ENCODE measurements at regions not wholly inside any gene's neighbourhood (a gene's known extent, or its start where the extent isn't known, plus 50 kb on each side); places are given as distances from the start of the nearest gene placed in this dataset.
A peak's percentile ranks its signal among the peaks of the same experiment; 100 is the strongest.

GRCh38 chr1:199018471-199019135 is 379.8 kb downstream of the PTPRC start:
- TF ChIP-seq CTCF (IDR thresholded peaks at IDR 0.05; ENCODE audit: insufficient read depth, low read depth, low read length) (no peak), EZH2 (IDR thresholded peaks at IDR 0.05; ENCODE audit: insufficient read depth, low read length) (no peak)
- H3K27me3 Mint-ChIP-seq (ENCODE audit: low read depth, unreplicated experiment): no peaks in the 10 kb centered on the region
- no peaks in the 10 kb centered on the region for H3K9me3 Mint-ChIP-seq (ENCODE audit: unreplicated experiment)
- FAIRE-seq (no peak), DNase-seq (ENCODE audit: low read depth) (no peak)
- Histone ChIP-seq H4K20me1 (ENCODE audit: insufficient read depth, low read length) (no peaks in the 10 kb centered on the region), H3K9ac (ENCODE audit: low read length) (no peak overlapping the region), H3K9me3 (ENCODE audit: insufficient read depth, low read depth, low read length) (no peaks in the 10 kb centered on the region), H3K36me3 (ENCODE audit: insufficient read depth, low read length) (no peaks in the 10 kb centered on the region), H3K4me3 (ENCODE audit: insufficient read depth, low read depth, low read length) (no peak overlapping the region), H3K27ac (ENCODE audit: low read depth, low read length) (no peak overlapping the region), H3K27me3 (ENCODE audit: insufficient read depth, low read length) (no peaks in the 10 kb centered on the region), H2AFZ (ENCODE audit: low read depth, low read length) (no peak overlapping the region), H3K79me2 (ENCODE audit: insufficient read depth, low read length) (no peaks in the 10 kb centered on the region), H3K4me2 (ENCODE audit: low read length) (no peak overlapping the region), H3K4me1 (ENCODE audit: insufficient read depth, low read length) (no peaks in the 10 kb centered on the region)
- H3K36me3 Mint-ChIP-seq (ENCODE audit: low read depth, unreplicated experiment): no peaks in the 10 kb centered on the region
- no peak overlapping the region for H3K4me3 Mint-ChIP-seq (ENCODE audit: unreplicated experiment)
- no peaks in the 10 kb centered on the region for H3K4me1 Mint-ChIP-seq (ENCODE audit: low read depth, unreplicated experiment)
- H3K27ac Mint-ChIP-seq (ENCODE audit: unreplicated experiment): no peak overlapping the region

DNA sequence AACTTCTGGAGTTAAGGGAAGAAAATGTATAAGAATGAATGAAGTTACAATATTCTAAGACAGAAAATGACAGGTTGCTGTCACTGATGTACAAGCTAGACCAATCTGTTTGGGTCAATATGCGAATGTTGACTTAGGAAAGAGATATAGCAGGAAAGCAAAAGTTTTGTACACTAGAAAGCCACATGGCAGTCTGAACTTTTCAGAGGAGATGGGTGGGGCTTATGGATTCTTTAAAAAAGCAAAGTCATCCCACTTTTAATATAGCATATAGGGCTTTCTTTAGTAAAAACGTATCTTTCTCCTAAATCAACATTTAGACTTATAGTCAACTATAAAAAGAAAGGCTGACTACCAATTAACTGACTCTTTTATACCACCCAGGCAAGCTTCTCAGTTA is 381.2 kb downstream of the PTPRC start:
- Mint-ChIP-seq H3K27me3 (ENCODE audit: low read depth, unreplicated experiment) (no peaks in the 10 kb centered on the region), H3K4me3 (ENCODE audit: unreplicated experiment) (no peak overlapping the region), H3K9me3 (ENCODE audit: unreplicated experiment) (no peaks in the 10 kb centered on the region), H3K4me1 (ENCODE audit: low read depth, unreplicated experiment) (no peaks in the 10 kb centered on the region), H3K27ac (ENCODE audit: unreplicated experiment) (no peak overlapping the region), H3K36me3 (ENCODE audit: low read depth, unreplicated experiment) (no peaks in the 10 kb centered on the region)
- no peaks in the 10 kb centered on the region for H3K9me3 ChIP-seq (ENCODE audit: insufficient read depth, low read depth, low read length)
- H3K4me3 ChIP-seq (ENCODE audit: insufficient read depth, low read depth, low read length): no peak overlapping the region
- H3K4me1 ChIP-seq (ENCODE audit: insufficient read depth, low read length): no peaks in the 10 kb centered on the region
- no peak overlapping the region for H3K27ac ChIP-seq (ENCODE audit: low read depth, low read length)
- H2AFZ ChIP-seq (ENCODE audit: low read depth, low read length): no peak overlapping the region
- H3K9ac ChIP-seq (ENCODE audit: low read length): no peak overlapping the region
- FAIRE-seq: peak; percentile 69
- TF ChIP-seq CTCF (IDR thresholded peaks at IDR 0.05; ENCODE audit: insufficient read depth, low read depth, low read length) (no peak), EZH2 (IDR thresholded peaks at IDR 0.05; ENCODE audit: insufficient read depth, low read length) (no peak)
- H3K4me2 ChIP-seq (ENCODE audit: low read length): no peak overlapping the region
- H3K36me3 ChIP-seq (ENCODE audit: insufficient read depth, low read length): no peaks in the 10 kb centered on the region
- no peaks in the 10 kb centered on the region for H3K27me3 ChIP-seq (ENCODE audit: insufficient read depth, low read length)
- H3K79me2 ChIP-seq (ENCODE audit: insufficient read depth, low read length): no peaks in the 10 kb centered on the region
- DNase-seq (ENCODE audit: low read depth): no peak
- H4K20me1 ChIP-seq (ENCODE audit: insufficient read depth, low read length): no peaks in the 10 kb centered on the region

- Histone ChIP-seq H3K4me3 (ENCODE audit: insufficient read depth, low read depth, low read length) (no peak overlapping the region), H3K27me3 (ENCODE audit: insufficient read depth, low read length) (no peaks in the 10 kb centered on the region), H4K20me1 (ENCODE audit: insufficient read depth, low read length) (no peaks in the 10 kb centered on the region), H2AFZ (ENCODE audit: low read depth, low read length) (no peak overlapping the region), H3K4me2 (ENCODE audit: low read length) (no peak overlapping the region), H3K79me2 (ENCODE audit: insufficient read depth, low read length) (no peaks in the 10 kb centered on the region), H3K27ac (ENCODE audit: low read depth, low read length) (no peak overlapping the region), H3K9ac (ENCODE audit: low read length) (no peak overlapping the region), H3K4me1 (ENCODE audit: insufficient read depth, low read length) (no peaks in the 10 kb centered on the region), H3K9me3 (ENCODE audit: insufficient read depth, low read depth, low read length) (no peaks in the 10 kb centered on the region), H3K36me3 (ENCODE audit: insufficient read depth, low read length) (no peaks in the 10 kb centered on the region)
- Mint-ChIP-seq H3K4me1 (ENCODE audit: low read depth, unreplicated experiment) (no peaks in the 10 kb centered on the region), H3K4me3 (ENCODE audit: unreplicated experiment) (no peak overlapping the region), H3K27me3 (ENCODE audit: low read depth, unreplicated experiment) (no peaks in the 10 kb centered on the region), H3K27ac (ENCODE audit: unreplicated experiment) (no peak overlapping the region), H3K9me3 (ENCODE audit: unreplicated experiment) (peaks cover 2% of the 10 kb centered on the region), H3K36me3 (ENCODE audit: low read depth, unreplicated experiment) (no peaks in the 10 kb centered on the region)
- no peak for TF ChIP-seq CTCF (IDR thresholded peaks at IDR 0.05; ENCODE audit: insufficient read depth, low read depth, low read length)
- TF ChIP-seq EZH2 (IDR thresholded peaks at IDR 0.05; ENCODE audit: insufficient read depth, low read length): no peak
- no peak for FAIRE-seq
- no peak for DNase-seq (ENCODE audit: low read depth)
These were observed 382.1 kb downstream of the PTPRC start for GRCh38 chr1:199020904-199021303.

All from astrocyte (in vitro differentiated cells and primary cell).